ENCODE measurements at regions not wholly inside any gene's neighbourhood (a gene's known extent, or its start where the extent isn't known, plus 50 kb on each side); places are given as distances from the start of the nearest gene placed in this dataset.

DNA sequence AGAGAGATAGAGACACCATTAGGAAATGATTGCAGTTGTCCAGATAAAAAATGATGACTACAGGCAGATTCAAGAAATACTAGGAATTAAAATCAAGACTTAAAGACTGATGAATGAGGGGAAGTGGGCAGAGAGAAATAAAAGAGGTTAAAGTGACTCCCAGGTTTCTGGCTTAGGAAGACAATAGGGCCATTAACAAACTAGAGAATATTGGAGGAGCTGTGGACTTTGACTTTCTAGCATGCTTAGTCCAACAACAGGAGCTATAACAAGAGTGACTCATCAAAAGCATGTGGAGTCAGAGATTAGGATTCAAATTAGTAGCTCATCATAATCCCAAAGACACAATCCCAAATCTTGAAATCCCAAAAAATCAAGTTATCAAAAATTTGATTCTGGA is 101.5 kb downstream of the BMP4 start:
- H3K4me3 ChIP-seq (ENCODE audit: low read depth, low read length) = no peak overlapping the region
- POLR2A ChIA-PET = no interaction called here
- TF ChIP-seq, protein P1, sequence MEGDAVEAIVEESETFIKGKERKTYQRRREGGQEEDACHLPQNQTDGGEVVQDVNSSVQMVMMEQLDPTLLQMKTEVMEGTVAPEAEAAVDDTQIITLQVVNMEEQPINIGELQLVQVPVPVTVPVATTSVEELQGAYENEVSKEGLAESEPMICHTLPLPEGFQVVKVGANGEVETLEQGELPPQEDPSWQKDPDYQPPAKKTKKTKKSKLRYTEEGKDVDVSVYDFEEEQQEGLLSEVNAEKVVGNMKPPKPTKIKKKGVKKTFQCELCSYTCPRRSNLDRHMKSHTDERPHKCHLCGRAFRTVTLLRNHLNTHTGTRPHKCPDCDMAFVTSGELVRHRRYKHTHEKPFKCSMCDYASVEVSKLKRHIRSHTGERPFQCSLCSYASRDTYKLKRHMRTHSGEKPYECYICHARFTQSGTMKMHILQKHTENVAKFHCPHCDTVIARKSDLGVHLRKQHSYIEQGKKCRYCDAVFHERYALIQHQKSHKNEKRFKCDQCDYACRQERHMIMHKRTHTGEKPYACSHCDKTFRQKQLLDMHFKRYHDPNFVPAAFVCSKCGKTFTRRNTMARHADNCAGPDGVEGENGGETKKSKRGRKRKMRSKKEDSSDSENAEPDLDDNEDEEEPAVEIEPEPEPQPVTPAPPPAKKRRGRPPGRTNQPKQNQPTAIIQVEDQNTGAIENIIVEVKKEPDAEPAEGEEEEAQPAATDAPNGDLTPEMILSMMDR (IDR thresholded peaks at IDR 0.05; ENCODE audit: insufficient read depth, low read length, missing control alignments) = no peak
- DNase-seq (ENCODE audit: low read depth, low spot score) = no peak
- CTCF ChIA-PET = no interaction called here

DNA sequence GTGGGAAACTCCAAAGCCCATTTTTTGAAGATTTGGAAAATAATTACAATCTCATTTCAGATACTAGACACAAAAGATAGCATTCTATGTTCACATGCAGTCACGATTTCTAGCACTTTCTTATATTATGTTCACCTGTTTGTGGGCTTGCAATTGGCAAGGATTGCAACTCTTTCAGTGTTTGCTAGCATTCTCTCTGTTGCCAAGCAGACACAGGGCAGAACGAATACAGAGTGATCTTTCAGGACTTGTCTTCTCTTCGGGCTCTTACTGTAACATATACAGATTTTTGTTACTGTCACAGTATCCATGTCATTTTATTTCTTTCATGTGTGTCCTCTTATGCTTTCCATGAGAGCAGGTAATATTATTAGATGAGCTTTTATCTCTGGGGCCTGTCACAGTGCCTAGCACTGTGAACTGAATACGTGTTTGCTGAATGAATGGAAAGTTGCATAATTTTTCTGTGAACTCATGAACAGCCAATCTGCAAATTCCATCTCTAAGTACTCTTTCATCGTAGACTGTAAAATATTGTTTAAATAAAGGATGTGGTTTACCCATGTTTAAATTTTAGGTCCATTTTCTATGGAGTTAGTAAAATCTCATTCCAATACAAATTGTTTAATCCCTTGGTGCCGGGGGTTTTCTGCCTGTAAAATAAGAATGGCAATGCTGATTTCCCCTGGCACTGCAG is 105.1 kb downstream of the BMP4 start:
- ChIA-PET POLR2A (no interaction called here), CTCF (no interaction called here)
- DNase-seq (ENCODE audit: low read depth, low spot score) = no peak
- no peak overlapping the region for H3K4me3 ChIP-seq (ENCODE audit: low read depth, low read length)
- TF ChIP-seq, protein P1 (IDR thresholded peaks at IDR 0.05; ENCODE audit: insufficient read depth, low read length, missing control alignments) = no peak

- no peak for DNase-seq (ENCODE audit: low read depth, low spot score)
- ChIA-PET POLR2A (no interaction called here), CTCF (no interaction called here)
Observed at GRCh38 chr14:53850714-53851296, 105.8 kb downstream of the BMP4 start.

GRCh38 chr14:53849549-53849948 is 107.1 kb downstream of the BMP4 start:
- DNase-seq (ENCODE audit: low read depth, low spot score) = no peak
- POLR2A ChIA-PET = no interaction called here
- no peak overlapping the region for H3K4me3 ChIP-seq (ENCODE audit: low read depth, low read length)
- TF ChIP-seq, protein P1 (IDR thresholded peaks at IDR 0.05; ENCODE audit: insufficient read depth, low read length, missing control alignments) = no peak
- CTCF ChIA-PET = no interaction called here

More at GRCh38 chr14:53850714-53851296, 105.8 kb downstream of the BMP4 start:
- H3K4me3 ChIP-seq (ENCODE audit: low read depth, low read length) = no peak overlapping the region
- TF ChIP-seq, protein P1 (IDR thresholded peaks at IDR 0.05; ENCODE audit: insufficient read depth, low read length, missing control alignments) = no peak

DNA sequence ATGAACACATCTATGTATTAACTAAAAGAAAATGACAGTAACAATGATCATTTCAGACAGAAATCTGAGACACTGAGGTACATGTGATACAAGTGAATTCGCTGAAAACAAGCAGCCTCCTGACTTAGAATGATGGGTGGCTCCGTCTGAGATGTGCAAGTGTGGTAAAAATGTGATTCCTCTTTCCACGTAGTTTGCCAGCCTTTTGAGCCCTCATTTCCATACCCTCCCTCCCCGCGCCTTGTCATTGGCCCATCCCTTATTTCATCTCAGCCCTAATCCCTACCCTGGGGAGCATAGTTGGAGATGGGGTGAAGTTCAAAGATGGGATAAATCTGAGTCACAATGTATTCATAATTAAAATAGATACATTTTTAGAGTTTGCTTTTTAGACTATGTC is 107.8 kb downstream of the BMP4 start:
- TF ChIP-seq, protein P1 (IDR thresholded peaks at IDR 0.05; ENCODE audit: insufficient read depth, low read length, missing control alignments) = no peak
- ChIA-PET POLR2A (no interaction called here), CTCF (no interaction called here)
- no peak for DNase-seq (ENCODE audit: low read depth, low spot score)
- no peak overlapping the region for H3K4me3 ChIP-seq (ENCODE audit: low read depth, low read length)

- H3K4me3 ChIP-seq (ENCODE audit: low read depth, low read length) = no peak overlapping the region
- POLR2A ChIA-PET = no interaction called here
- no peak for DNase-seq (ENCODE audit: low read depth, low spot score)
- CTCF ChIA-PET = no interaction called here
- TF ChIP-seq, protein P1 (IDR thresholded peaks at IDR 0.05; ENCODE audit: insufficient read depth, low read length, missing control alignments) = no peak
Observed at GRCh38 chr14:53847881-53848280, 108.7 kb downstream of the BMP4 start.
